Hepatic stellate cell (primary cell): ENCODE measurements at regions not wholly inside any gene's neighbourhood (a gene's known extent, or its start where the extent isn't known, plus 50 kb on each side); places are given as distances from the start of the nearest gene placed in this dataset.

ENCODE experiments used
- DNase-seq: peaks from one replicate; pipeline ENCODE4 v3.0.0; 2011; ENCODE audit warnings: low spot score

DNA sequence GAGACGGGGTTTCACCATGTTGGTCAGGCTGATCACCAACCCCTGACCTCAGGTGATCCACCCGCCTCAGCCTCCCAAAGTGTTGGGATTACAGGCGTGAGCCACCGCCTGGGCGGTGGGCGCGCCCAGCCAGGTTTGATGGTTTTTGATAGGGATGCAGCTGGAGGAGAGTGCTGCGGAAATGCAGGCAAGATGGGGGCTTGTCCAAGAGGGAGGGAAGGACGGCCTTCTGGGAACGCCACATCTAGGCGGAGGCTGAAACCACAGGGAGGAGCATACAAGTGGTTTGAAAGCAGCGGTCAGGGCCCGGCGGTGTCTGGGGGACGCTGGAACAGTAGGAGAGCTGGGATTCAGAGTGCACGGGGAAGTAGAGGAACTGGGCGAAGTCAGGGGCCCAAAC, 134.6 kb downstream of the VRK1 start:
- no peak for DNase-seq

DNA sequence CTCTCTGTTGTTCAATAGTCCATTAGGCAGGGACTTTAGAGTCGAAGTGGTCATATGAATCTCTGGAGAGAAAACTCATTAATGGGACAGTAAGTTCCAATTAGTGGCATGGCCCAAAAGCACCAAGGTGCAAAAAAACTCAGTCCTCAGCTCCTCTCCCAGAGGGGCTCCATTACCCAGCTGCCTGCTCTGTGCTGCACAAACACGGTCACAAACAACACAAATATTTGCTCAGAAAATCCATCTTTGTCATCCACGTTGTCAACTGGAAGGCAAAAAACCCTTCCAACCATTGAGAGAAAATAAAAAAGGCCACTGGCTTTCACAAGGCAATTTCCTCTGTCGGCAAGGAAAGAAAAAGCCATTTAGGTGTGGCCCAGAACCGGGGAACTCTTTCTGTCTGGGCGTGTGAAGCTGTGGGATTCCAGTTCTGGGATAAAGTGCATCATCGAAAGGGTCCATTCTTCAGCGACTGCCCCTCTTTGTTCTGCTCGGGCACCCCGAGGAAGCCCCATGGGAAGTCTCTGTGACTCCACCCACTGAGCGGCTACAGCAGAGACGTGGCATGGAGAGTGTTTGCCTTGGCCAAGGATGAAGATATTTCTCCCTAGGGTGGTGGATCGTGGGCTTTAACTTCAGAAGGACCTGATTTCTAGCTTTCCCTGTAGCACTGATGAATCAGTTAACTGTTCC, 137.6 kb downstream of the VRK1 start:
- no peak for DNase-seq

DNA sequence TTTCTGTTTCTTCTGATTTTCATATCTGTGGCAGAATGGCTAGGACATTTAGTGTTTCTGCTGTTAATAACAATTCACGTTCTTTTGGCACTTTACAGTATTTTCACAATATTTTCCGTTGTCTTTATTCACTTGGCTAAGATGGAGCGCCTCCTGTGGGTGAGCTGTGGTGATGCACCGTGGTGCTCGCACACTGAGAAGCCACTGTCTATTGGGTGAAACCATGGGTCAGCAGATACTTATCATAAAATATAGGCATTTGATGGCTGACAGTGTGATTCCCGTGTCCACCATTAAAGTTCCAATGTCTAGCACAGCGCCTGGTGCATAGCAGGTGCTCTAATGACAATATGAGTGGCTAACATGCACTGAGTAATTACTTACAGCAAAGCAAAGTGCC, 141.8 kb downstream of the VRK1 start:
- DNase-seq, result no peak

DNA sequence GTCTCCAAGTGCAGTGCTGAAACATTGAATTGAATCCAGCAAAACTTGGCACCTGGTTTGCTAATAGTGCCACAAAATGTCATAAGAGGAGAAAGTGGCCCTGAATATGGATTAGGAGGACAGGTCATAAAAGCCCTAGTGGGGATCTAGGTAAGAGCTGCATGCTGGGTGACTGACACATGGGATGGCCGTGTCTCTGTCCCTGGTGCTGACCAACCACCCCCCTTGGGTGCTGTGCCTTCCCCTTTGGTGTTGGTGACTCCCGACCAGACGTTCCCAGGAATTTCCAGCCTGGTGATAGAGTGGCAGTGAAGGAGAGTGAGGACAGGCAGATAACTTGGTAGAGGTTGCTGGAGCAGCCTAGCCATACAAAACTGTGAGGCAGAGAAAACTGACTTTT, 142.8 kb downstream of the VRK1 start:
- DNase-seq, result no peak

DNA sequence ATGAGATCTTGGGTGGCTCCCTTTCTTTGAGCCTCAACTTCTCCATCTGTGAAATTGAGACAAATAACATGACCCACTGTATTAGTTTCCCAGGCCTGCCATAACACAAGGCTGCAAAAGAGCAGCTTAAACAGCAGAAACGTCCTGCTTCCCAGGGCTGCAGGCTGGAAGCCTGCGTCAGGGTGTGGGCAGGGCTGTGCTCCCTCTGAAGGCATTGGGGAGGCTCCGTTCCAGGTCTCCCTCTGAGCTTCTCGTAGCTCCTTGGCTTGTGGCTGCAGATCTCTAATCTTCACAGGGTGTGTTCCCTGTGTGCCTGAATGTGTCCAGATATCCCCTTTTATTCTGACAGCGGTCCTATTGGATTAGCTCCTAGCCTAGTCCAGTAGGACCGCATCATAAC, 147.1 kb downstream of the VRK1 start:
- DNase-seq, result no peak

DNA sequence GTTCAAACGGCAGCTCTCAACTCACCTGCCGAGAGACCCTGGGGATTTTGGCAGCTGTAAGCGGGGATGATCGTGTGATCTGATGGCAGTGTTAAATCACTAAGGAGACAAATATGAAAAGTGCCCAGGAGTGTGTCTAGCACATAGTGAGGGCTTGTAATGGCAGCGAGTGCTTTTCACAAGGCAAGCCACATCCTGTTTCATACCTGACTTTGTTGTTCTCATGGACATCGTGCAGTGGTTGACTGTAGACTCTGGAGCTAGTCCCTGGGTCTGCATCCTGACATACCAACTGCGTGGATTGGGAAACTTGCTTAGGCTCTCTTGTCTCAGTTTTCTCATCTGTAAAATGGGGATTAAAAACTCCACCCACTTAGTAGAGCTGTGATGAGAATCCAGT, 148.5 kb downstream of the VRK1 start:
- no peak for DNase-seq

DNA sequence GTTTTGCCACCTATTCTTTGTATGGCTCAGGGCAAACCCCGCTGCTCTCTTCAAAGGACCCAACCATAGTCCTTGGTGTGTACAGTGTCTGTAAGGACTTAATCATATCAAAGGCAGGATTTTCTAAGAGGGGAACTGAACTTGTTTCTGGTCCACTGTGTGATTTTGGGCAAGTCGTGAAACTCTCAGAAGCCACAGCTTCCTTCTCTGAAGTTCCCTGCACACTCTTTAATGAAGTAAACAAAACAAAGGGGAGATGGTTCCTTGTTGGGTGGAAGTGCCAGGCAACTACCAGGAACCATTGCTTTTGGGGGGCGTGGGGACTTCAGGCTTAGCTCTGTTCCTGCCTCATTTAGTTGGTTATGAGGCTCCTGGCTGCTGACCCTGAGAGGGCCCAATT, 152.4 kb downstream of the VRK1 start:
- DNase-seq, result no peak

DNA sequence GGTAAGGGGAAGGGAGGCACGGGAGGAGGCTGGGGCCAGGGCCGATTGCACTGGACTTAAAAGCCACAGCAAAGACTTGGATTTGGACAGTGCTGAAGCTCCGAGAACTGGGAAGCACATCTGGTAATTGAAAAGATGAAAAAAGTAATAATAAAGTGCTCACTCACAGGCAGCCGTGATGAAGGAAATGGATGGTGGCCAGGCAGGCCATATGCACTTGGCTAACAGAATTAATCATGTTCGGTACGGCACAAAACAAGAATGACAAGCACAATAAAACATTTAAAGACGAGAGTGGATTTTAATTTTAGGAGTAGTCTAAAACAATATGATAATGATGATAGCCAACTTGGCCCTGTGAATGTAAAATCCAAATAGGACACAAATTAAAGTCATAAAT, 154.3 kb downstream of the VRK1 start:
- DNase-seq, result no peak

DNA sequence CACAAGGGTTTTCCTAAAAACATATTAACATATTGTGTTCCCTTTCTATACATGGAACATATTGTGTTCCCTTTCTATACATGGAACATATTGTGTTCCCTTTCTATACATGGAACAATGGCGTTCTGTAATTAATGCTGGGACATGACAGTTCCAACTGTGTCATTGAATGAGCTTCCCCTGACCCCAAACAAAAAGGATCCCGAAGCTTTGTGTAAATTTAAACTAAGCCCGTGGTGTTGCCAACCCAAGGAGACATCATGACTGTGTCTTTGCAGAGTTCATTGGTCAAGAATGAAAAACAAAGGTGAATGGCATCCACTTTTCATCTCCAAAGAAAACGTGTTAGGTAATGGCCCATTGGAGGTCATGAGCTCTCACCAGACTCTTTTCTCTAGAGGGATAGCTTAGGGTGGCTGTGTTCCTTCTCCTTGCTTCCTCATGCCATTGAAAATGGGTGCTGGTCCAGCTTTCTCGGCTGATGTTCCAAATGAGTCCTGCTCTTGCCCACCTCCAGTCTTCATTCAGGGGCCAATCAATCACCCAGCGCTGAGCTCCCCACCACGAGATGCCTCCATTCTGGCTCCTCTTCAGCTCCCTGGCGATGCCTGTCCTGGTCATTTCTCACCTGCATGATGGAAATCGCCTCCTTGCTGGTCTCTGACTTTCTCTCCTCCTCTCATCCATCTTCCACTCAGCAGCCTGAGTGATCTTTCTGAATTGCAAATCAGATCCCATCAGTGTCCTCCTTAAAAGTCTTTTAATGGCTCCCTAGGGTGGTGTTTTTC, 156.1 kb downstream of the VRK1 start:
- DNase-seq, result no peak

DNA sequence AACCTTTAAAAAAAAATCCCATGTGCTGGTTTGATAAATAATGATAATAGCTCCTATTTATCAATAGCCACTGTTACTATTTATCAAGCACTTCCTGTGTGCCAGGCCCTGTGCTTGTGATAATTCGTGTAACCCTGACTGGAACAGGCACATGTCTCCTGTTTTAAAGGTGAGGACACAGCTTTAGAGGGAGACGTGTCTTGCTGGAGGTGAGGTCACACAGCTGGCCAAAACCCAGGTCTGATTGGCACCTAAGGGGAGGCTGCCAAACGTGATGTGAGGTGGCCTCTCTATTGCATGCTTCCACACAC, 156.6 kb downstream of the VRK1 start:
- no peak for DNase-seq

DNA sequence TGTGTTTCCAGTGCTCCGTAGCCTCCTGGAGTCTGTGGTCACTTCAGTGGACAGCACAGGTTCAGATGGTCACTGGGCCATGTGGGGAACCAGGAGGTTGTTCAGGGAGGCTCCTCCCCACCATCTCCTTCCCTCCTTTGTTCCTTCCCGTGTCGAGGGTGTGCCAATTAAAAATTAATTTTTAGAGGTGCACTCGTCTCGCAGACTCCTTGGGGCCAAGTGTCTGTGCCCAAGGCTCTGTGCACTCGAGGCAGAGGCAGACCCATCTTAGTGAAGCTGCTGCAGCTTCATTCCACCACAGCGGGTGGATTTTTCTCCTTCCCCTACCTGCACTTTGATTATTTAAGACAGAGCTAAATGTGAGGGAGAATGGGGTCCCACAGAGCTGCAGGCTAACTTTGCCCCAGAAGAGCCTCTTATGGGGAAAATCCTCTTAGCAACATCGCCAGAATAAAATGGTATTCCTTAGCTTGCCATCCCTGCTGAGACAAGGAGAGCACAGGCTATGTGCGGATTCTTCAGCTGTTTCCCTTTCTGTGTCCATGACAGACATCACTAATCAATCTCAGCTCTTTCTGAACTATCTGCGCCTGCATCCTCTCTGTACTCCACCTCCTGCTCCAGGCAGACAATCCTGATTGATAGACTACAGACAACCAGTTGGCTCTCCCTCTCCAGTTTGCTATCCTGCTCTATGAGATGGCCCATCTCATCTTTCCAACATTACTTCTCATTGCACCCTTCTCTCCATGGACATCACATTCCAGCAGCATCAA, 159.5 kb downstream of the VRK1 start:
- no peak for DNase-seq

DNA sequence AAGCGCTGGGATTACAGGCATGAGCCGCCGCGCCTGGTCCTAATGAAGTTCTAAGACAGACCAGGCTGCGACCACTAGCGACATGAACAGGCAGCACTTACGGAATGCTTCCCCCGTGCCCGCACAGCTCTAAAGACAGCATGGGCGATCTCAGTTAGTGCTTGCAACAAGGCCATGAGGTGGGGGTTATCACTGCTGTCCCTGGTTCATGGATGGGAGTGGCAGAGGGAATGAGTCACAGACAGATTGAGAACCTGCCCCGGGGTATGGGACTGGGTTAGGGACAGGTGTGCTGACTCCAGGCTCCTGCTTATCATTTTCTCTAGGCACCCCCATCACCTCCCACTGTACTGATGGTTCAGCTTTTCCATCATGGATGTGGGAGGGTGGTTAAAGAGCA, 160.9 kb downstream of the VRK1 start:
- no peak for DNase-seq

DNA sequence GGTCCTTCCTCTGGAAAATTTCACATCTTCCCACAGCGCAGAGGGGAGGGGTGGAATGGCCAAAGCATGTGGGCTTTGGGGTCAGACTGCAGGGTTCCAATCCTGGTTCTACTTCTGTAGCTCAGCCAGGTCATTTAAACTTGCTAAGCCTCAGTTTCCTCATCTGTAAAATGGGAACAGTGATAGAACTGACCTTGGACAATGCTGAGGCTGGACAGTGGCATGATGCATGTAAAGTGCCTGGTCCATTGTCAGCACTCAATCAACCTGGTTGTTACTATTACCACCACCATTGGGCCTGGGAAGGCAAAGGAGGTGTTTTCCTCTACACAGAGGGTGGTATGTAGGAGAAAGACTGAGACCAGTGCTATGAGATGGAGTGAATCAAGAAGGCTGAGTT, 162.8 kb downstream of the VRK1 start:
- no peak for DNase-seq

DNA sequence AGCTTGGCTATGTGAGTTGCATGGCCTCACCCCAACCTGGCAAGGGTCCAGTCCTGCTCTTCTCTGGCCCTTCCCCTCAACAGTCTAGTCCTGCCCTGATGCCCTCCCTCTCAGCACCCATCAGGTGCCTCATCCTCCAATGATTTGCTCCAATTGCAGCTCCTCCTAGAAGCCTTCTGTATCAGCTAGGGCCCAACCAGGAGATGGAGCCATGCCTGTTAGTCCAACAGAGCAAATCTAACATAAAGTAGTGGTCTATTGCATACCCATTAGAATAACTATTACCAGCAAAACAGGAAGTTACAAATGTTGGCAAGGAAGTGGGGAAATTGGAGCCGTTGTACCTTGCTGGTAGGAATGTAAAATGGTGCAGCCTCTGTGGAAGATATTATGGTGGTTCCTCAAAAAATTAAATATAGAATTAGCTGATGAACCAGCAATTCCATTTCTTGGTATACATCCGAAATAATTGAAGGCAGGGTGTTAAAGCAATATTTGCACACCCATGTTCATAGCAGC, 163.5 kb downstream of the VRK1 start:
- DNase-seq, result no peak

DNA sequence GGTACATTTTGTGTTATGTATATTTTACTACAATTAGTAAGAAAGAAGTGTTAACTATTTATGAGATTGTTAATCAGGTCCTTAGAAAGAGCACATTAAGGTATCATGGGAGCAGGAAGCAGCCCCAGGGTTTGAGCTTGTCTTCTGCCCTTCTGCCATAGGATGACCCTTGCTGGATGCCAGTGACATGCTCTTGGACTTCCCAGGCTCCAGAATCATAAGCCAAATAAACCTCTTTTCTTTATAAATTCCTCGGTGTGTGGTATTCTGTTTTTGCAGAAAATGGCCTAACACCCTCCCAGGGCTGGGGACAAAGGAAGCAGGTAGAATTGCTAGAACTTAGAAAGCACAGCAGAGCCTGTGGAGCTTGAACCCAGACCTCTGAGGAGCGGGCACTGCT, 164.7 kb downstream of the VRK1 start:
- no peak for DNase-seq

DNA sequence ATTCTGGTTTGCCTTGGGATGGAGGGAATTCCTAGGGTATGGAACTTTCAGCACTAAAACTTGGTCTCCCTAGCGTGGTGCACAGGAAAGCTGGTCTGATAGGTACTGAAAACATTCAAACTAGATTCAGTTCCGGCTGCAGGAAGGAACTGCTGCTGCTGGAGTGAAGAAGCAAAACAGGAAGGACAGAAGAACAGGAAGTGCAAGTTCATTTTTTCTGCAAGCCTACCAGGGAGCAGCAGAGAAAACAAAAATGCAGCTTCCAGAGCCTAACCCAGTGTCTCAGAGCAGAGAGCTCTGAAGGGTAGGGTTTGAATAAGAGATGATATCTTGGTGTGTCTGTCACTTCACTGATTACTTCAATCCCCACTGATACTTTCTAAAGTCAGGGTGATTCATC, 165.2 kb downstream of the VRK1 start:
- no peak for DNase-seq

DNA sequence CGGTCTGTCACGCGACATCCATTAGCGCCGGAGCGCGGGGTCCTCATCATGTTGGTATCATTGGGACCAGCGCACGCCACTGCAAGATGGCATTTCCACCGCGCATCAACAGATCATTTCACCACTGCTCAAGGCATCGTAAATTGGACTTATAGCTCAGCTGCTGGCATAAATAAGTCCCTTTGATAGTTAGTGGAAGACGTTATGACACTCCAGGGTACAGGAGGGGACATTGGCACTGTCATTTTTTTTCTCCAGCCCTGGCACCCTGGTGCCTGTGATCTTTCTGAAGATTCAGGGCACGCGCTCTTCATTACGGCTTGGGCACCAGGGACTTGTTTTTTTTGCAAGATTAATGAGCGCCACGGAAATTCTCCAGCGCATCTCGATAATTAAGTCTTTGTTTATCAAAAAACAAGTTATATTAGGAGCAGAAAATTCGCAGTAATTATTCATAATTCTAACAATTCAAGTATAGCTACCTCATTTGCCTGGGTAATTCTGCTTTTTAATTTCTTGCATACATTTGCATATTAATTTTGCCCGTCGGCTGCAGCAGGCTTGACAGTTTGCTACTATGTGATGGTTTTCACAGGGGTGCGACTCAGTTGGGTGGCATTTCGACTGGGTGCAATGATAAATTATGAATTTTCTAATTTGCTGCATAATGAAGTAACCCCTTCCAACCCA, 167.7 kb downstream of the VRK1 start:
- no peak for DNase-seq

DNA sequence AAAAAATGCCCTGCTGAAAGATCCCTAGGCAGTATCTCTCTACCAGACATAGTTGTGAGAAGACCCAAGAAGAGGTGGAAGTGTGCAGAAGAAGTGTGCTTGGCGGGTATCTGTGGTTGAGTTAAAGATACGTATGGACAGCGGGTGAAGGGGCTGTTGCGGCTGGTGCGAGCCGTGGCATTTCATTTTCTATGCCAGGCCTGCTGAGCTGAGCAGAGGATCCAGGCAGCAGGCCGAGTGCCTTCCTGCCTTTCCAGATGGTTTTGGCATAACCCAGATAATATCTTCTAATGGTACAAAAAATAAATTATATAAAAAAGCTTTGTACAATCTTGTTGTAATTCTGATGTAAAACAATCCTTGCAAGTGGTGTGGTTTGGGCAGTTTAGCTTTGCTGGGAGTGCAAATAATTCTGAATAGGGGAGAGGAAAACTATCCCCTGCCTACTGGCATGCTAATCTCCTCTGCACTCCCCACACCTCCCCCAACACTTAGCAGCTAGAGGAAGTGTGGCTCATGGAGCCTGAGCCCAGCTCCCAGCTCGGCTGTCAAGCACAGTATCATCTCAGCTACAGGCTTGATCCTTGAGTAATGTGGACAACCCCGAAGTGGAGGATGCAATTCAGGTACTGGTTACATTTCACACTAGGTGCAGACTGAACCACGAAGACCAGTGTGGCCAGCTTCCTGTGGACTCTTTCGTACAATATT, 168.9 kb downstream of the VRK1 start:
- no peak for DNase-seq

DNA sequence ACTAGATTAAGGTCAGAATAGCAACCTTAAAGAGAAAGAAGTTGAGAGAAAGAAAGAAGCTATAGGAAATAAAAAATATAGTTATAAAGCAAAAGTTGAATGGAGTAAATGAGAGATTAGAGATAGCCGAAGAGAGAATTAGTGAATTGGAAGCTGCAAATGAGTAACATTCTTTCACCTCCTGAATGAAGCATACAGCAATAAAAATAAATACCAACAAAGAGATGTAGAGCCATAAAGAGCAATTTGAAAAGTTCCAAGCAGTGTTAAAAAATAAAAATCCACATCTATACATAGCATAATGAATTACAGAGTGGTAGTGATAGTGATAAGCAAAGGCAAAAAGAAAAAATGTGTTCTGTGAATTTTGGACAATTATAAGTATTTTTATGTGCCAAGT, 177.9 kb downstream of the VRK1 start:
- no peak for DNase-seq

DNA sequence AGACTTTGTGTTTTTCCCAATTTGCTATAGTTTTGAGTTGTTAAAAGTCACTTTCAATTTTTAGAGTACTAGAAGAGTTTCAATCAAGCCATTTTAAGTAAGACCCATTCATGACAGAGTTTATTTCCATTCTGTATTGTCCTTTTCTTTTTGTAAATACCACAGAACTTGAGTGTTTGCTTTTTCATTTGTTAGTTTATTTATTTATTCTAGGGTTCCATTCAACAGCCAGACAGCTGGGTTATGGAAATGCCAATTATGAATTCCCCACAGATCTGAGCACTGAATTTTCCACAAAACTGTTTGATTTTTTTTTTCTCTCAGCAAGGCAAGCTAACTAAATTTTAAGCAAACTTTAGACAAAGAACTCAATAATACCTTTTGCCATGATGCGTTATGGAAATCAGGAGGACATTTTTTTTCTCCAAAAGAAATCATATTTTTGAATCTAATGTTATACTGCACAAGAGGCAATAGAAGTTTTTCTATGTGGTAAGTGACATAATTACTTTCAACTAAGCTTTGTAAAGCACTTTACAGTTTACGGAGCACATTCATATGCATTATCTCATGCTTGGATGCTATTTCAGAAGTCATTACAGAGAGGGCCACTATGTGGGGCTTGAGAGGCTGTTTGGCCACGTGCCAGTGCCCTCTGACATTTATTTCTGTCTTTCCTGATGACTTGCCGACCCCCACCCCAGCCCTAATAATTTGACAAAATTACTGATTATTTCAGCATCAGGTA, 181.5 kb downstream of the VRK1 start:
- DNase-seq, result no peak

DNA sequence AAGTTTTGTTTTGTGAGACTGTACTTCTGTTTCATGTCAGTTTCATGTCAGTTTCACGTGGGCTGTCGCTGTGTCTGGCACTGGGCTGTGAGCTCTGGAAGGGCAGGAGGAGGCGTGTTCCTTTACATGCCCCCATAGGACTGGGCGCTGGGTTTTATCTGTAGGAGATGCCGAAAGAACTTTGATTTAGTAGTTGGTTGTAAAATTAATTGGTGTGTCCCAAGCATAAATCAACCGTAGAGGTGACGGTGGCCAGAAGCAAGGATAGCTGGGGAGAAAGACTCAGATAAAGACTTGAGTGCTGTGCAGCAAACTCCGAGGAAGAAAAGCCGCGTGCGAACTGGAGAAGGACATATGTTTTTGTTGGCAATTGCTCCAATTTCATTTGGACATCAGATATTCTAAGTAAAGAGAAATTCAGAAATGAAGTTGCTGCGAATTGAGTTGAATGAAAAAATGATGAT, 182.5 kb downstream of the VRK1 start:
- DNase-seq, result no peak
